Fibroblast of villous mesenchyme (primary cell): ENCODE measurements at regions not wholly inside any gene's neighbourhood (a gene's known extent, or its start where the extent isn't known, plus 50 kb on each side); places are given as distances from the start of the nearest gene placed in this dataset.

ENCODE experiments used
- DNase-seq: peaks from one replicate; pipeline ENCODE4 v3.0.0-alpha.2; 2010; ENCODE audit warnings: low read depth
- H3K4me3 ChIP-seq: 2 replicates; pipeline ENCODE4 v1.5.1; 2011; ENCODE audit warnings: low read depth, mild to moderate bottlenecking, low read length
- CTCF ChIP-seq: IDR thresholded peaks from 2 replicates; pipeline ENCODE4 v1.5.1; 2012; ENCODE audit warnings: low read depth, mild to moderate bottlenecking, low read length; ENCODE audit not compliant: insufficient read depth

- DNase-seq, result no peak
- TF ChIP-seq CTCF, result no peak
- no peak overlapping the region for H3K4me3 ChIP-seq
Measured at GRCh38 chr12:28974883-28975282, 174.2 kb upstream of the FAR2 start.

- no peak for TF ChIP-seq CTCF
- no peak for DNase-seq
- H3K4me3 ChIP-seq, result no peak overlapping the region
Measured at GRCh38 chr12:28975564-28976340, 173.3 kb upstream of the FAR2 start.

- no peak for DNase-seq
- no peak overlapping the region for H3K4me3 ChIP-seq
- TF ChIP-seq CTCF, result no peak
Measured at GRCh38 chr12:28980436-28980835, 168.6 kb upstream of the FAR2 start.

GRCh38 chr12:28987538-28988324 lies 161.3 kb upstream of the FAR2 start:
- no peak for TF ChIP-seq CTCF
- DNase-seq, result no peak
- H3K4me3 ChIP-seq, result no peak overlapping the region

GRCh38 chr12:28988325-28988704 lies 160.8 kb upstream of the FAR2 start:
- no peak for TF ChIP-seq CTCF
- no peak for DNase-seq
- no peak overlapping the region for H3K4me3 ChIP-seq

- TF ChIP-seq CTCF, result no peak
- no peak for DNase-seq
Measured at GRCh38 chr12:28991626-28992025, 157.5 kb upstream of the FAR2 start.

More at GRCh38 chr12:28991626-28992025, 157.5 kb upstream of the FAR2 start:
- H3K4me3 ChIP-seq, result no peak overlapping the region
